Suprapubic skin (tissue), 4 donors: ENCODE measurements at regions not wholly inside any gene's neighbourhood (a gene's known extent, or its start where the extent isn't known, plus 50 kb on each side); places are given as distances from the start of the nearest gene placed in this dataset.
A peak's percentile ranks its signal among the peaks of the same experiment; 100 is the strongest.
"Not testable (repeated sequence)": the region's sequence is repeated elsewhere in the genome, so short reads cannot be mapped to it uniquely, and the experiment has no call there.

Experiments used
- DNase-seq, 2 donors: peaks; one replicate each; pipeline ENCODE4 v3.0.0-alpha.2; 2019; ENCODE audit warnings: low spot score in 2 of 2
- H3K27ac ChIP-seq: fragments of 200-600 bp; sonication (generic); one replicate; pipeline ENCODE4 v1.5.1; 2019
- H3K27me3 ChIP-seq: fragments of 200-600 bp; sonication (generic); one replicate; pipeline ENCODE4 v1.5.1; 2019
- H3K36me3 ChIP-seq: fragments of 200-600 bp; sonication (generic); one replicate; pipeline ENCODE4 v1.5.1; 2019
- H3K4me1 ChIP-seq: fragments of 200-600 bp; sonication (generic); one replicate; pipeline ENCODE4 v1.5.1; 2019
- H3K4me3 ChIP-seq: fragments of 200-600 bp; sonication (generic); one replicate; pipeline ENCODE4 v1.5.1; 2019; ENCODE audit warnings: mild to moderate bottlenecking
- H3K9me3 ChIP-seq: fragments of 200-600 bp; sonication (generic); one replicate; pipeline ENCODE4 v1.5.1; 2019
- EP300 ChIP-seq: sonication (generic); formaldehyde crosslinking; IDR thresholded peaks from one replicate; pipeline ENCODE4 v1.6.1; 2017; ENCODE audit warnings: antibody characterized with exemption
- POLR2A ChIP-seq, 2 donors: fragments of 450-650 bp; IDR thresholded peaks; one replicate each; pipeline ENCODE4 v1.6.1; 2017; ENCODE audit warnings: antibody characterized with exemption in 2 of 2, mild to moderate bottlenecking in 2 of 2, moderate library complexity in 2 of 2
- POLR2AphosphoS5 ChIP-seq, 3 donors: sonication (generic); formaldehyde crosslinking; IDR thresholded peaks; one replicate each; pipeline ENCODE4 v1.6.1; 2017; ENCODE audit warnings: antibody characterized with exemption in 3 of 3
- WGBS: methylation state at CpG from one replicate; pipeline ENCODE4 v1.1.5; 2018; 5-methylcytosine and 5-hydroxymethylcytosine counted together
- TF ChIP-seq, protein P1 (sequence below), 2 donors: fragments of 200-600 bp in 1 of 2; fragments of 450-650 bp in 1 of 2; sonication (generic) in 1 of 2; IDR thresholded peaks; one replicate each; pipeline ENCODE4 v1.5.1; 2016 to 2019; ENCODE audit warnings: antibody characterized with exemption in 2 of 2, mild to moderate bottlenecking in 1 of 2, moderate library complexity in 1 of 2

DNA sequence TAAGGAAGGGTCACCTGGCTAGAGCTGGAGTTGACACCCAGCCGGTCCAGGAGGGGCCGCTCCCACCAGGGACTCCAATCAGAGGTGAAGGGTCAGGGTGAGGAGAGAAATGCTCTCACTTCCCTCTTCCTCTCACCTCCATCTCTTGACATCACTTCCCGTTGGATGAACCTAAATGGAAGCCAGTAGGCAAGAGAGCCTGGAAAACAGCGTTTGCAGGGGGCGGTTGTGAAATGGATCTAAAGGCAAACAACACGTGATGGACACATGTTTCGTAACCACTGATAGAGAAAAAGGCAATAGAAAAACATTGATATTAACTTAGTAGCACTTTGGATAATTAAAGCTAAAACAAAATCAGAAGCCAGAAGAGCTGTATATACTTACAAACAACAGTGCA lies 105.6 kb upstream of the FOXA2 start:
- H3K27ac ChIP-seq: no peak overlapping the region
- WGBS: 92% methylated on average over 7 of the region's 7 CpGs
- H3K4me3 ChIP-seq: no peak overlapping the region
- no peak for TF ChIP-seq POLR2AphosphoS5 (IDR thresholded peaks at IDR 0.05)
- TF ChIP-seq EP300: no peak
- TF ChIP-seq POLR2A (IDR thresholded peaks at IDR 0.05): no peak
- TF ChIP-seq, protein P1, sequence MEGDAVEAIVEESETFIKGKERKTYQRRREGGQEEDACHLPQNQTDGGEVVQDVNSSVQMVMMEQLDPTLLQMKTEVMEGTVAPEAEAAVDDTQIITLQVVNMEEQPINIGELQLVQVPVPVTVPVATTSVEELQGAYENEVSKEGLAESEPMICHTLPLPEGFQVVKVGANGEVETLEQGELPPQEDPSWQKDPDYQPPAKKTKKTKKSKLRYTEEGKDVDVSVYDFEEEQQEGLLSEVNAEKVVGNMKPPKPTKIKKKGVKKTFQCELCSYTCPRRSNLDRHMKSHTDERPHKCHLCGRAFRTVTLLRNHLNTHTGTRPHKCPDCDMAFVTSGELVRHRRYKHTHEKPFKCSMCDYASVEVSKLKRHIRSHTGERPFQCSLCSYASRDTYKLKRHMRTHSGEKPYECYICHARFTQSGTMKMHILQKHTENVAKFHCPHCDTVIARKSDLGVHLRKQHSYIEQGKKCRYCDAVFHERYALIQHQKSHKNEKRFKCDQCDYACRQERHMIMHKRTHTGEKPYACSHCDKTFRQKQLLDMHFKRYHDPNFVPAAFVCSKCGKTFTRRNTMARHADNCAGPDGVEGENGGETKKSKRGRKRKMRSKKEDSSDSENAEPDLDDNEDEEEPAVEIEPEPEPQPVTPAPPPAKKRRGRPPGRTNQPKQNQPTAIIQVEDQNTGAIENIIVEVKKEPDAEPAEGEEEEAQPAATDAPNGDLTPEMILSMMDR (IDR thresholded peaks at IDR 0.05): no peak
- peaks cover 6% of the 10 kb centered on the region for H3K27me3 ChIP-seq
- peaks cover 8% of the 10 kb centered on the region for H3K4me1 ChIP-seq
- no peak for DNase-seq
- H3K36me3 ChIP-seq: no peaks in the 10 kb centered on the region
- no peaks in the 10 kb centered on the region for H3K9me3 ChIP-seq

DNA sequence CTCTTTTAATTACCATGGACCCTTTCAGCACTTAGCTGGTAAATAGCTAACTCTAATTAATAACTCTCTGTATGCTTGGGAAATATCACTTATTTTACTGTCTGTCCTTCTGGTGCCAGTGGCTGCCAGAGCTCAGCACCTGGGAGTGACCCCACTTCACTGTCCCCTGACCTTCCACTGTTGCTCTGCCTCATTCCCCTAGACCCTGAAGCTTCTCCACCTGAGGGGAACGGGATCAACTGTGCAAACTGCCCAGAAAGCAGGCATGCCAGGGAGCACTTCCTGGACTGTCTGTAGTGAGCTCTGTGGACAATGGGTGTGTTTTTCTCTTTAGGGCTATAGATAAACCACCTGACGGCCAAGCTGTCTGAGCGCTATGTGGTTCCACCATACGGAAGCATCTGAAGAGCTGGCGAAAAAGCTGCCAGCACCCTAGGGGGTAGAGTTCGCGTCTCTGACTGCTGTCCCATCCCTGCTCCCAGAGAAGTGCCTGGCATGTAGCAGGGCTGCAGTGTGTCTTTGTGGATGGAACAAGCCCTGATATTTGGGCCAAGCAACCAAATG lies 106.3 kb upstream of the FOXA2 start:
- peaks cover 8% of the 10 kb centered on the region for H3K4me1 ChIP-seq
- H3K27me3 ChIP-seq: peaks cover 6% of the 10 kb centered on the region
- DNase-seq: no peak
- H3K27ac ChIP-seq: no peak overlapping the region
- WGBS: 81% methylated on average over 7 of the region's 7 CpGs
- no peak for TF ChIP-seq POLR2AphosphoS5 (IDR thresholded peaks at IDR 0.05)
- TF ChIP-seq EP300: no peak
- TF ChIP-seq, protein P1 (IDR thresholded peaks at IDR 0.05): no peak
- TF ChIP-seq POLR2A (IDR thresholded peaks at IDR 0.05): no peak
- no peaks in the 10 kb centered on the region for H3K9me3 ChIP-seq
- no peak overlapping the region for H3K4me3 ChIP-seq
- no peaks in the 10 kb centered on the region for H3K36me3 ChIP-seq

DNA sequence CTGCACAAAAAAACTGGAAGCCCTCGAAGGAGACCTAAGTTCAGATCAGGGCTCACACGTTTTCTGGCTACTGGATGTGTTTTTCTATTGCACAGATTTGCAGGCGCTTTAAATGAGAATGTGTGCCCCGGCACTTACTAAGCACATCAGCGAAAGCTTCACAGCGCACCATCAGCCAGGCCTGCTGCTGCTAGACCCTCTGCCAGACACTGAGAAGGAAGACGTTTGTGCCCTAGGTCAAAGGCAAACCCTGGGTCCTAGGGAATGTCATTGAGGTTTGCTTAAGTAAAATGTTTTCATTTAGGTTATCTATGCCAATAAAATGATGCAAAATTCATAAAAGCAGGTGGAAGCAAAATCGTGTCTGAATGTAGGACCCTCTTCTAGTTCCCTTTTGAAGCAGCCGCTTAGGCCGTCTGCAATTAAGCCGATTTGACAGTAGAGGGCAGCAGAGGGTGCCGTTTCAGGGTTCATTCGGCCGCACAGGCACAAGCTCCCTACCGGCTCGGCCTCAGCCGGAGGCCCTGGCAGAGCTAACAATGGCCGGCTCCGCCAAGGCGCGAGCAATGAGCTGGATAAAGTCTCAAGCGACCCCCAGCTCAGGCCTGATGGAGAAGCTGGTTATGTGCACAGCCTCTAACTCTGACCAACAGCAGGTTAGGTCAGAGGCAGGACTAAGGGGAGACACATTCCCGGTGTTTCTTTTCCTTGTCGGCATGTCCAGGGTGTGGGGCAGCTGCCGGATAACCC lies 107.2 kb upstream of the FOXA2 start:
- Histone ChIP-seq H3K4me1 (peaks cover 8% of the 10 kb centered on the region), H3K9me3 (no peaks in the 10 kb centered on the region), H3K4me3 (no peak overlapping the region), H3K27me3 (peaks cover 6% of the 10 kb centered on the region), H3K27ac (no peak overlapping the region), H3K36me3 (no peaks in the 10 kb centered on the region)
- DNase-seq: peak; percentile 84 to 88
- WGBS: 49% methylated on average over 14 of the region's 25 CpGs
- no peak for TF ChIP-seq POLR2AphosphoS5 (IDR thresholded peaks at IDR 0.05)
- TF ChIP-seq, protein P1 (IDR thresholded peaks at IDR 0.05): peak; percentile 54 to 88
- TF ChIP-seq EP300: no peak
- no peak for TF ChIP-seq POLR2A (IDR thresholded peaks at IDR 0.05)

DNA sequence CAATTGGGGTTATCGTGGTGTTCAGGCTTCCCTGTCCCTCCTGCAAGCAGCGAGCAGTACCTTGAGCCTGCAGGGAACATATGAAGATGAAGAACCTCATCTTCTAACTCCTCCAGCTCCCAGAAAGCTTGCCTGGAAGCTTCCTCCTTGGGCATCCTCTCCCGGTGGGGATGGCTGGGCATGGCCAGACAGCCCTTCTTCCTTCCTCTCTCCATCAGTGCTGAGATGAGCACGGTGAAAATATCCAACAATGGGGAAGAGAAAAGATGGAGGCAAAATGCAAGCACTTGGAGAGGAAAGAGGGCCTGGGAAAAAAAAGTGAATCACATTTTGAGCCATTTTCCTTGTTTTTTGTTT lies 107.7 kb upstream of the FOXA2 start:
- TF ChIP-seq, protein P1 (IDR thresholded peaks at IDR 0.05): no peak
- TF ChIP-seq EP300 (no peak), POLR2A (IDR thresholded peaks at IDR 0.05) (no peak), POLR2AphosphoS5 (IDR thresholded peaks at IDR 0.05) (no peak)
- Histone ChIP-seq H3K9me3 (no peaks in the 10 kb centered on the region), H3K4me1 (peaks cover 8% of the 10 kb centered on the region), H3K4me3 (no peak overlapping the region), H3K27me3 (peaks cover 6% of the 10 kb centered on the region), H3K36me3 (no peaks in the 10 kb centered on the region), H3K27ac (no peak overlapping the region)
- WGBS: 49% methylated on average over 4 of the region's 4 CpGs
- DNase-seq: no peak

DNA sequence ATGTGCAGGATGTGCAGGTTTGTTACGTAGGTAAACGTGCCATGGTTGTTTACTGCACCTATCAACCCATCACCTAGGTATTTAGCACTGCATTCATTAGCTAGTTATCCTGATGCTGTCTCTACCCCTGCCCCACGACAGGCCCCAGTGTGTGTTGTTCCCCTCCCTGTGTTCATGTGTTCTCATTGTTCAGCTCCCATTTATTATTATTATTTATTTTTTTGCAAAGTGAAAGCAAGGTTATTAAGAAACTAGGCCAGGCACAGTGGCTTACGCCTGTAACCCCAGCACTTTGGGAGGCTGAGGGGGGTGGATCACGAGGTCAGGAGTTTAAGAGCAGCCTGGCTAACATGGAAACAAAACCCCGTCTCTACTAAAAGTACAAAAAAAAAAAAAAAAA lies 108.2 kb upstream of the FOXA2 start:
- H3K27me3 ChIP-seq, H3K4me3 ChIP-seq, H3K4me1 ChIP-seq, DNase-seq, H3K36me3 ChIP-seq, H3K9me3 ChIP-seq, H3K27ac ChIP-seq: not testable (repeated sequence)
- WGBS: 95% methylated on average over 6 of the region's 6 CpGs
